ENCODE measurements at regions not wholly inside any gene's neighbourhood (a gene's known extent, or its start where the extent isn't known, plus 50 kb on each side); places are given as distances from the start of the nearest gene placed in this dataset.

DNA sequence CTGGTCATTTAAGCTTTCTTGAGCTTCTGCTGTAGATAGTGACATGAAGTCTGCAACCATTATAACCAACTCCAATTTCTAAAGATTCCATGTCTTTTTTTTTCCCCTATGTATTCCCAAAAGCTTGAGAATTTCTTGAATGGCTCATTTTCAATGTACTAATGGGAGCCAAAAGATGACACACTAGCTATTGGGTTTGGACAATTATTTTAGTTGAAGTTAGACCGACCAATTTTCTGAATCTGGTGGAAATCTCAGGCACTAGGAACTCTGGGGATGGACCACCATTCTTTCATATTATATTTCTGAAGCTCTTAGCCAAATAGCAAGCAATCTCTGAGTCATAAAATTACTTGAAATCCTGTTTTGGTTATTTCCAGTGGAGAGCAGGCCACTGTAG lies 617.4 kb upstream of the ADAMTS5 start:
- CTCF ChIA-PET: interaction anchor here (1.0 to 1.7 kb wide), 4 partner anchors 14 to 116 kb away, joined by 3 to 4 read pairs (median 4); no protein-coding TSS in a partner anchor

More for the DNA sequence above, 617.4 kb upstream of the ADAMTS5 start:
- DNase-seq (ENCODE audit: low read depth, low spot score) (no peak), FAIRE-seq (no peak)
- dilution Hi-C loops (cut with MboI; ENCODE audit: extremely low pct_ligation_motif_present, low sequenced_read_pairs) (no loop called here), intact Hi-C loops (cut with micrococcal nuclease) (no loop called here)
- no peaks in the 10 kb centered on the region for H4K20me1 ChIP-seq (replicated peaks; ENCODE audit: control insufficient read depth, extremely low read depth, insufficient read depth, low read length)
- H3K79me2 ChIP-seq (ENCODE audit: control insufficient read depth, insufficient read depth, low read length): no peaks in the 10 kb centered on the region
- H3K27ac ChIP-seq (ENCODE audit: insufficient read depth, low read depth, low read length): no peak overlapping the region
- no peak overlapping the region for H2AFZ ChIP-seq (ENCODE audit: low read depth, low read length)
- POLR2A ChIA-PET: no interaction called here
- no peaks in the 10 kb centered on the region for H3K9me1 ChIP-seq (replicated peaks; ENCODE audit: control insufficient read depth, extremely low read depth, insufficient read depth, low read length)
- H3K4me1 ChIP-seq (ENCODE audit: control insufficient read depth, extremely low read depth, insufficient read depth, low read length): no peaks in the 10 kb centered on the region
- H3K9ac ChIP-seq (replicated peaks; ENCODE audit: extremely low read depth, insufficient read depth, low read length): no peak overlapping the region
- H3K27me3 ChIP-seq (ENCODE audit: control insufficient read depth in 2 of 2, insufficient read depth in 2 of 2, low read length in 2 of 2): peaks cover 0 to 6% of the 10 kb centered on the region in 2 experiments
- TF ChIP-seq MYC (IDR thresholded peaks at IDR 0.05; ENCODE audit: low read depth, low read length) (no peak), GATA2 (IDR thresholded peaks at IDR 0.05; ENCODE audit: insufficient read depth, insufficient read length, low read depth, low read length) (no peak), JUN (IDR thresholded peaks at IDR 0.05; ENCODE audit: borderline replicate concordance, insufficient read depth, insufficient read length, low read depth) (no peak), EZH2 (IDR thresholded peaks at IDR 0.05; ENCODE audit: borderline replicate concordance, low read depth, low read length, severe bottlenecking) (no peak), POLR2A (IDR thresholded peaks at IDR 0.05; ENCODE audit: low read depth, low read length) (no peak), POLR2AphosphoS5 (IDR thresholded peaks at IDR 0.05; ENCODE audit: insufficient read depth, low read depth, low read length) (no peak), FOS (IDR thresholded peaks at IDR 0.05; ENCODE audit: borderline replicate concordance, insufficient read depth, low read length) (no peak)
- TF ChIP-seq, protein P1, sequence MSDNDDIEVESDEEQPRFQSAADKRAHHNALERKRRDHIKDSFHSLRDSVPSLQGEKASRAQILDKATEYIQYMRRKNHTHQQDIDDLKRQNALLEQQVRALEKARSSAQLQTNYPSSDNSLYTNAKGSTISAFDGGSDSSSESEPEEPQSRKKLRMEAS (IDR thresholded peaks at IDR 0.05; ENCODE audit: insufficient read depth, insufficient read length): no peak
- TF ChIP-seq, protein P2, sequence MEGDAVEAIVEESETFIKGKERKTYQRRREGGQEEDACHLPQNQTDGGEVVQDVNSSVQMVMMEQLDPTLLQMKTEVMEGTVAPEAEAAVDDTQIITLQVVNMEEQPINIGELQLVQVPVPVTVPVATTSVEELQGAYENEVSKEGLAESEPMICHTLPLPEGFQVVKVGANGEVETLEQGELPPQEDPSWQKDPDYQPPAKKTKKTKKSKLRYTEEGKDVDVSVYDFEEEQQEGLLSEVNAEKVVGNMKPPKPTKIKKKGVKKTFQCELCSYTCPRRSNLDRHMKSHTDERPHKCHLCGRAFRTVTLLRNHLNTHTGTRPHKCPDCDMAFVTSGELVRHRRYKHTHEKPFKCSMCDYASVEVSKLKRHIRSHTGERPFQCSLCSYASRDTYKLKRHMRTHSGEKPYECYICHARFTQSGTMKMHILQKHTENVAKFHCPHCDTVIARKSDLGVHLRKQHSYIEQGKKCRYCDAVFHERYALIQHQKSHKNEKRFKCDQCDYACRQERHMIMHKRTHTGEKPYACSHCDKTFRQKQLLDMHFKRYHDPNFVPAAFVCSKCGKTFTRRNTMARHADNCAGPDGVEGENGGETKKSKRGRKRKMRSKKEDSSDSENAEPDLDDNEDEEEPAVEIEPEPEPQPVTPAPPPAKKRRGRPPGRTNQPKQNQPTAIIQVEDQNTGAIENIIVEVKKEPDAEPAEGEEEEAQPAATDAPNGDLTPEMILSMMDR (IDR thresholded peaks at IDR 0.05; ENCODE audit: extremely low read depth in 1 of 2, insufficient read depth in 1 of 2, low read depth in 1 of 2, low read length in 2 of 2): no peak
- no peaks in the 10 kb centered on the region for H3K36me3 ChIP-seq (ENCODE audit: control insufficient read depth in 2 of 2, extremely low read depth in 1 of 2, insufficient read depth in 2 of 2, low read length in 2 of 2)
- no TSS peak for BruUV-seq (replicated peaks)
- no peak overlapping the region for H3K4me2 ChIP-seq (ENCODE audit: insufficient read depth, low read length)
- H3K4me3 ChIP-seq (replicated peaks in 1 of 3; ENCODE audit: insufficient read depth in 1 of 3, low read depth in 1 of 3, low read length in 3 of 3): no peak overlapping the region
- no peaks in the 10 kb centered on the region for H3K9me3 ChIP-seq (replicated peaks; ENCODE audit: control insufficient read depth, insufficient read depth, low read length)
